ENCODE measurements at regions not wholly inside any gene's neighbourhood (a gene's known extent, or its start where the extent isn't known, plus 50 kb on each side); places are given as distances from the start of the nearest gene placed in this dataset.
"Not testable (repeated sequence)": the region's sequence is repeated elsewhere in the genome, so short reads cannot be mapped to it uniquely, and the experiment has no call there.

DNA sequence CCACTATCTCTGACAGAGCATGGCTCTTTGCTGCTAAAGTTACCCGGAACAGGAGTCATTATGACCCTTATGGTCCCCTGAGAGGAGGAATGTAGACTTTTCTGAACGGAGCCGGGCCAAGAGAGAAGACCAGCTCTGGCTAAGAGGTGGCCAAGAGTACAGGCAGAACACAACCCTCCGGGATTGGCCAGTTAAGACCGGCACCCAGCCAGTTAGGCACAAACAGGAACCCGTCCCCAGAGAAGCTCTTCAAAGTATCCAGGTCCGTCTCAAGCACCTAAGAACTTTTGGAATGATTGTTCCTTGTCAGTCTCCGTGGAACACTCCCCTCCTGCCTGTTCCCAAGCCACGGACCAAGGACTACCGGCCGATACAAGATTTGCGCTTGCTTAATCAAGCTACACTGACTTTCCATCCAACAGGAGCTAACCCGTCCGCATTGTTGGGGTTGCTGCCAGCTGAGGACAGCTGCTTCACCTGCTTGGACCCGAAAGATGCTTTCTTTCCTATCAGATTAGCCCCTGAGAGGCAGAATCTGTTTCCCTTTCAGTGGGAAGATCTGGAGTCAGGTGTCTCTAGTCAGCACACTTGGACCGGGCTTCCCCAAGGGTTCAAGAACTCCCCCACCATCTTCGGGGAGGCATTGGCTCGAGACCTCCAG is 72.5 kb downstream of the DAPL1 start:
- not testable (repeated sequence) for TF ChIP-seq CTCF (conservative IDR thresholded peaks at IDR 0.05 in 1 of 2, IDR thresholded peaks at IDR 0.05 in 1 of 2; ENCODE audit: low read depth in 1 of 2, low read length in 2 of 2); EZH2 (IDR thresholded peaks at IDR 0.05; ENCODE audit: low read length, missing control alignments)
